Esophagus squamous epithelium (tissue), 5 donors: ENCODE measurements at regions not wholly inside any gene's neighbourhood (a gene's known extent, or its start where the extent isn't known, plus 50 kb on each side); places are given as distances from the start of the nearest gene placed in this dataset.

ENCODE experiments used
- DNase-seq: peaks from one replicate; lab custom pipeline; 2025; lab: John Stamatoyannopoulos, UW
- H3K27ac ChIP-seq, 4 donors: fragments of 200-600 bp; sonication (generic); one replicate each; pipeline ENCODE4 v1.5.1; 2016 to 2019; ENCODE audit warnings: mild to moderate bottlenecking in 1 of 4
- H3K27me3 ChIP-seq, 4 donors: fragments of 200-600 bp; sonication (generic); 1 replicate in 3 of 4; 2 replicates in 1 of 4; pipeline versions ENCODE4 v1.5.1 to v1.6.0; 2017 to 2021; ENCODE audit warnings: antibody characterized with exemption in 1 of 4
- H3K36me3 ChIP-seq, 3 donors: fragments of 200-600 bp; sonication (generic); one replicate each; pipeline ENCODE4 v1.5.1; 2016 to 2019
- H3K4me1 ChIP-seq, 3 donors: fragments of 200-600 bp; sonication (generic); one replicate each; pipeline ENCODE4 v1.5.1; 2017 to 2019
- H3K4me3 ChIP-seq, 4 donors: fragments of 200-600 bp; sonication (generic); 1 replicate in 3 of 4; 2 replicates in 1 of 4; pipeline ENCODE4 v1.5.1; 2016 to 2019; ENCODE audit warnings: mild to moderate bottlenecking in 2 of 4, moderate library complexity in 1 of 4
- H3K9me3 ChIP-seq, 3 donors: fragments of 200-600 bp; sonication (generic); one replicate each; pipeline ENCODE4 v1.5.1; 2016 to 2019
- POLR2A ChIP-seq, 4 donors: fragments of 450-650 bp; IDR thresholded peaks; one replicate each; pipeline ENCODE4 v1.6.1; 2017; ENCODE audit warnings: antibody characterized with exemption in 4 of 4, mild to moderate bottlenecking in 4 of 4, moderate library complexity in 3 of 4
- WGBS, 2 donors: methylation state at CpG; one replicate each; pipeline ENCODE4 v1.1.5; 2018; 5-methylcytosine and 5-hydroxymethylcytosine counted together
- intact Hi-C: fragments of 100-400 bp; cut with DNase I; formaldehyde crosslinking; loops from one replicate; pipeline ENCODE4 v1.15.0; 2022
- TF ChIP-seq, protein P1 (sequence below), 6 experiments: fragments of 450-650 bp in 4 of 6; fragments of 200-600 bp in 2 of 6; sonication (generic) in 2 of 6; IDR thresholded peaks; one replicate each; pipeline ENCODE4 v1.5.1; 2016 to 2019; ENCODE audit warnings: antibody characterized with exemption in 6 of 6, mild to moderate bottlenecking in 4 of 6, moderate library complexity in 4 of 6
- donor health status: DM: yes; HTN: yes; CAD: no.

DNA sequence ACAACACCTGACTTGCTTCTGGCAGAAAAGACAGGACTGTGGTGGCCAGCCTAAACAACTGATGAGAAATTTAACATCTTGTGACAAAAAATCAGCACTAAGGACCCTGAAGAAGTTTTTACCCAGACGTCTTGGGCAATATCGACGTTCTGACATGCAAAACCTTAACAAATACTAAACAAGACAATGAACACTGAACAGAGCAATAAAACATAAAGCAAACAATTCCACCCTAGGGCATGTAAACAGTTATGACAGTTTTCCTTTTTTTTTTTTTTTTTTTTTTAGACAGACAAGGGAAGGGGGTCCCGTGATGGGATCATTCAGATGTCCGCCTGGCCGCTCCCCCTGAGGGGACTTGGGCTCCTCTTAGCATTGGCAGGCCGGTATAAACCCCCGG, 738.0 kb downstream of the SI start:
- WGBS, 2 donors = 84 to 86% methylated on average over 6 to 8 of the region's 8 CpGs

DNA sequence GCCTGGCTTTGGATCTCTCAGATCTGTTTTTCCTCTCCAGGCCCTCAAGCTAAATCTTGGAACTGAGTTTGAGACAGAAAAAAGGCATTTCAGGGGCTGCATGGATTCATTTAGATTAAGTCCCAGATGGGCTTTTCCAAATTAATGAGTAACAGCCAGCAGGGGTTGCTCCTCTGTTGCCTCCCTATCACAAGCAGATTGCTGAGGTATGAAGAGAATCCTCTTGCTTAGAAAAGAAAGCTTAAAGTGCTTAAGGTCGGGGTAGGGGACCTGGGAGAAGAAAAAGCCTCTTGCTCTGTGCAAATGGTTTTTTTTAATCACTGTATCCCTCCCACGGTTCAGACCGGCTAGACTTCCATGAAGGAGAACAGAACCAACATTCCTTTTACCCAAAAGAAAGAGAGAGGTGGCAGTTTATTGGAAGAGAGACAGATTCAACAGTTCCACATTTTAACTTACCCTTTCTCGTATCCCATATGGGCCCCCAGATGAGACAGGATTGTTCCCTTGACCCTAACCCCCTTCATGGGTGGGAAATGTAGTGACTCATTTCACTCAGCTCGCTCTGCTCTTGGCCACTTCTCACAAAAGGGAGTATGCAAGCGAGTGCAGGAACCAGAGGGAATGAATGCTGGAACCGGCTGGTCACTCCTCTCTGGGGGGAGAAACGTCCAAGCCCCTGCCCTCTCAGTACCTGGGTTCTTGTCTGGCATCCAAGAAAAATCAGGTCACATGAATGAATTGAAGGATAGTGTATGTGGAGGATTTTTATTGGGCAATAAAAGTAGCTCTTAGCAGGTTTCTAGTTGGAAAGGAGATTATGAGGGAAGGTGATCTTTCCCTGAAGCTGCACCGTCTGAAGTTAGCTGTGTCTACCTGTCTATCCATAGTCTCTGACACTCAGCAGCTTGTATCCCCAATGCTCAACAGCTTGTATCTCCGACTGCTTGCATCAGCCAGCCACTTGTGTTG, 745.2 kb downstream of the SI start:
- 26 to 29% methylated on average over 9 of the region's 10 CpGs for WGBS, 2 donors
- intact Hi-C loops = no loop called here
- DNase-seq = no peak

More for the DNA sequence above, 738.0 kb downstream of the SI start:
- no peaks in the 10 kb centered on the region for H3K36me3 ChIP-seq
- no peaks in the 10 kb centered on the region for H3K4me1 ChIP-seq
- TF ChIP-seq, protein P1, sequence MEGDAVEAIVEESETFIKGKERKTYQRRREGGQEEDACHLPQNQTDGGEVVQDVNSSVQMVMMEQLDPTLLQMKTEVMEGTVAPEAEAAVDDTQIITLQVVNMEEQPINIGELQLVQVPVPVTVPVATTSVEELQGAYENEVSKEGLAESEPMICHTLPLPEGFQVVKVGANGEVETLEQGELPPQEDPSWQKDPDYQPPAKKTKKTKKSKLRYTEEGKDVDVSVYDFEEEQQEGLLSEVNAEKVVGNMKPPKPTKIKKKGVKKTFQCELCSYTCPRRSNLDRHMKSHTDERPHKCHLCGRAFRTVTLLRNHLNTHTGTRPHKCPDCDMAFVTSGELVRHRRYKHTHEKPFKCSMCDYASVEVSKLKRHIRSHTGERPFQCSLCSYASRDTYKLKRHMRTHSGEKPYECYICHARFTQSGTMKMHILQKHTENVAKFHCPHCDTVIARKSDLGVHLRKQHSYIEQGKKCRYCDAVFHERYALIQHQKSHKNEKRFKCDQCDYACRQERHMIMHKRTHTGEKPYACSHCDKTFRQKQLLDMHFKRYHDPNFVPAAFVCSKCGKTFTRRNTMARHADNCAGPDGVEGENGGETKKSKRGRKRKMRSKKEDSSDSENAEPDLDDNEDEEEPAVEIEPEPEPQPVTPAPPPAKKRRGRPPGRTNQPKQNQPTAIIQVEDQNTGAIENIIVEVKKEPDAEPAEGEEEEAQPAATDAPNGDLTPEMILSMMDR (IDR thresholded peaks at IDR 0.05) = no peak
- TF ChIP-seq POLR2A (IDR thresholded peaks at IDR 0.05) = no peak
- H3K27me3 ChIP-seq = no peaks in the 10 kb centered on the region
- H3K9me3 ChIP-seq = peaks cover 0 to 8% (median 0%) of the 10 kb centered on the region in 3 donors
- no peak overlapping the region for H3K4me3 ChIP-seq
- H3K27ac ChIP-seq = no peak overlapping the region
- intact Hi-C loops = no loop called here
- DNase-seq = no peak

DNA sequence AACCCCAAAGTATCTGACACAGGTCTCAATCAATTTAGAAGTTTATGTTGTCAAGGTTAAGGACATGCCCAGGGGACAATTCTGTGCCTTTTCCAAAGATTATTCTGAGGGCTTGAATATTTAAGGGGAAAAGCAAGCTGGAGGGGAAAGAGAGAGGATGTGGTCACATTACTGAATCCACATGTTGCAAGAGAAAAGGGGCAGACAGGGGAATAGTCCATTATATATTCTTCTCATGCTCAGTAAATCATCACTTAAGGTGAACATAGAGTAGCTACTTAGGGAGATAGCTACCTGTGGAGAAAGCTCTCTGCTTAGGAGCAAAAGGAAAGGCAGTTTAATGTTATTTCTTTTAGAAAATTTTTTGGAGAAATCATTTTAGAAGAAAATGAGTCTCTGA, 751.6 kb downstream of the SI start:
- H3K27me3 ChIP-seq = no peaks in the 10 kb centered on the region
- H3K4me3 ChIP-seq = no peak overlapping the region
- intact Hi-C loops = no loop called here
- H3K36me3 ChIP-seq = no peaks in the 10 kb centered on the region
- no peak for DNase-seq
- no peak overlapping the region for H3K27ac ChIP-seq
- H3K9me3 ChIP-seq = no peaks in the 10 kb centered on the region
- no peaks in the 10 kb centered on the region for H3K4me1 ChIP-seq
- TF ChIP-seq, protein P1 (IDR thresholded peaks at IDR 0.05) = no peak

More for the DNA sequence above, 745.2 kb downstream of the SI start:
- H3K27ac ChIP-seq = no peak overlapping the region
- H3K27me3 ChIP-seq = no peaks in the 10 kb centered on the region
- no peak overlapping the region for H3K4me3 ChIP-seq
- no peaks in the 10 kb centered on the region for H3K36me3 ChIP-seq
- TF ChIP-seq, protein P1 (IDR thresholded peaks at IDR 0.05) = no peak
- TF ChIP-seq POLR2A (IDR thresholded peaks at IDR 0.05) = no peak
- no peaks in the 10 kb centered on the region for H3K9me3 ChIP-seq
- no peaks in the 10 kb centered on the region for H3K4me1 ChIP-seq

DNA sequence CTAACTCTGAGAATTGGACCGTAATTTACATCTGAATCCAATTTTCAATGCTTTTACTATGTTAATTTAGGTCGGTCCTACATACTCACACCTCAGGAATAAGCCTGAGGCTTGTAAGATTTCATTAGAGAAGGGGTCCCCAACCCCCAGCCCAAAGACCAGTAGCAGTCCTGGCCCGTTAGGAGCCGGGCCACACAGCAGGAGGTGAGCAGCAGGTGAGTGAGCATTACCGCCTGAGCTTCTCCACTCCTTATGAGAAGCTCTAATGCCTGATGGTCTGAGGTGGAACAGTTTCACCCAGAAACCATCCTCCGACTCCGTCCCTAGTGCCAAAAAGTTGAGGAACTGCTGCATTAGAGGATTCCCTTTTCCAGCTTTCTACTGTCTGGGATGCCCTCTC, 757.3 kb downstream of the SI start:
- TF ChIP-seq, protein P1 (IDR thresholded peaks at IDR 0.05) = no peak
- TF ChIP-seq POLR2A (IDR thresholded peaks at IDR 0.05) = no peak
- intact Hi-C loops = no loop called here
- 53 to 74% methylated on average over 4 to 7 of the region's 7 CpGs for WGBS, 2 donors
- no peaks in the 10 kb centered on the region for H3K4me1 ChIP-seq
- no peaks in the 10 kb centered on the region for H3K9me3 ChIP-seq
- no peak for DNase-seq
- H3K4me3 ChIP-seq = no peak overlapping the region
- no peak overlapping the region for H3K27ac ChIP-seq
- no peaks in the 10 kb centered on the region for H3K27me3 ChIP-seq
- no peaks in the 10 kb centered on the region for H3K36me3 ChIP-seq

- no peak for TF ChIP-seq POLR2A (IDR thresholded peaks at IDR 0.05)
- TF ChIP-seq, protein P1 (IDR thresholded peaks at IDR 0.05) = no peak
- no peaks in the 10 kb centered on the region for H3K4me1 ChIP-seq
- H3K4me3 ChIP-seq = no peak overlapping the region
- DNase-seq = no peak
- no peaks in the 10 kb centered on the region for H3K36me3 ChIP-seq
- H3K27ac ChIP-seq = no peak overlapping the region
- H3K9me3 ChIP-seq = no peaks in the 10 kb centered on the region
- no peaks in the 10 kb centered on the region for H3K27me3 ChIP-seq
- intact Hi-C loops = no loop called here
Measured at GRCh38 chr3:164306042-164306441, 772.3 kb downstream of the SI start.
